HG03442 (cell line): ENCODE measurements at regions not wholly inside any gene's neighbourhood (a gene's known extent, or its start where the extent isn't known, plus 50 kb on each side); places are given as distances from the start of the nearest gene placed in this dataset.

Experiments
- ATAC-seq: cut with Tn5 transposase; IDR thresholded peaks from one replicate; pipeline ENCODE4 v1.9.1; 2021; ENCODE audit warnings: mild to moderate bottlenecking, moderate library complexity; ENCODE audit not compliant: unreplicated experiment

GRCh38 chr6:4383910-4384638 lies 248.7 kb upstream of the ECI2 start:
- no peak for ATAC-seq

GRCh38 chr6:4382362-4382853 lies 247.0 kb upstream of the ECI2 start:
- no peak for ATAC-seq

GRCh38 chr6:4381381-4381780 lies 246.0 kb upstream of the ECI2 start:
- no peak for ATAC-seq

GRCh38 chr6:4380881-4381281 lies 245.5 kb upstream of the ECI2 start:
- no peak for ATAC-seq

- no peak for ATAC-seq
Observed at GRCh38 chr6:4379958-4380357, 244.6 kb upstream of the ECI2 start.

- ATAC-seq, result no peak
Observed at GRCh38 chr6:4378319-4378996, 243.1 kb upstream of the ECI2 start.

- no peak for ATAC-seq
Observed at GRCh38 chr6:4377603-4378002, 242.2 kb upstream of the ECI2 start.

- no peak for ATAC-seq
Observed at GRCh38 chr6:4374216-4374615, 238.8 kb upstream of the ECI2 start.

- ATAC-seq, result no peak
Observed at GRCh38 chr6:4372866-4373265, 237.5 kb upstream of the ECI2 start.

GRCh38 chr6:4371207-4371921 lies 236.0 kb upstream of the ECI2 start:
- no peak for ATAC-seq

GRCh38 chr6:4370066-4370465 lies 234.7 kb upstream of the ECI2 start:
- no peak for ATAC-seq

GRCh38 chr6:4369616-4370015 lies 234.2 kb upstream of the ECI2 start:
- no peak for ATAC-seq

GRCh38 chr6:4368649-4369048 lies 233.3 kb upstream of the ECI2 start:
- no peak for ATAC-seq

- ATAC-seq, result no peak
Observed at GRCh38 chr6:4367643-4368042, 232.3 kb upstream of the ECI2 start.

- no peak for ATAC-seq
Observed at GRCh38 chr6:4366635-4367395, 231.4 kb upstream of the ECI2 start.

GRCh38 chr6:4365686-4366085 lies 230.3 kb upstream of the ECI2 start:
- no peak for ATAC-seq

- ATAC-seq, result no peak
Observed at GRCh38 chr6:4364711-4365110, 229.3 kb upstream of the ECI2 start.

- ATAC-seq, result no peak
Observed at GRCh38 chr6:4364172-4364571, 228.8 kb upstream of the ECI2 start.

GRCh38 chr6:4363656-4364055 lies 228.3 kb upstream of the ECI2 start:
- ATAC-seq, result no peak

GRCh38 chr6:4362326-4362725 lies 227.0 kb upstream of the ECI2 start:
- no peak for ATAC-seq

- ATAC-seq, result no peak
Observed at GRCh38 chr6:4360920-4361319, 225.5 kb upstream of the ECI2 start.
